NOMO-1 (cell line): ENCODE measurements at regions not wholly inside any gene's neighbourhood (a gene's known extent, or its start where the extent isn't known, plus 50 kb on each side); places are given as distances from the start of the nearest gene placed in this dataset.
A peak's percentile ranks its signal among the peaks of the same experiment; 100 is the strongest.
"Not testable (repeated sequence)": the region's sequence is repeated elsewhere in the genome, so short reads cannot be mapped to it uniquely, and the experiment has no call there.

ENCODE experiments used
- DNase-seq, 2 experiments: peaks; one replicate each; lab custom pipeline; 2025; ENCODE audit not compliant: unreplicated experiment in 2 of 2; lab: John Stamatoyannopoulos, UW

- DNase-seq = not testable (repeated sequence)
Observed at GRCh38 chr4:27075603-27076002, 215.0 kb downstream of the STIM2 start.

DNA sequence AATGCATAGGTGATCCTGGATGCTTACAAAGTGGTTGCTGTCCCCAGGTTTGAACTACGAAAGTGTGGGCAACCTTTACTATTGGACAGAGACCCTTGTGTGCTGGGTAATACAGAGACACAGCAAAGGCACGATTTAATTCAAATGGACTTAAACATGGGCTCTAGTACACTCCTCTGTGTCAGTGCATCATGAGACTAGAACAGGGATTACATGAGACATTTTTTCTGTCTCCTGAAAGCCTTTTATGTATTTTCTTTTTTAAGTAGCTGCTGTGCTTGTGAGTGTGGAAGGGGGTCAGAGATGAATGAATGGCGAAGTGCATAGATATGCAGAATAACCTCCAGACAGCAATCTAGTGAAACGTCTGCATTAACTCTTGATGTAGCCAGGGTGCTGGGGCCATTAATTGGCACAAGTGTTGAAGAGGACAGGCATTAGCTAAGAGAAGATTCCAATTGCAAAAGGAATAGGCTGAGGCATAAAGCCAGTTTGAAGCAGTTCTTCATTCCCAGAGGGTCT, 218.4 kb downstream of the STIM2 start:
- no peak for DNase-seq

DNA sequence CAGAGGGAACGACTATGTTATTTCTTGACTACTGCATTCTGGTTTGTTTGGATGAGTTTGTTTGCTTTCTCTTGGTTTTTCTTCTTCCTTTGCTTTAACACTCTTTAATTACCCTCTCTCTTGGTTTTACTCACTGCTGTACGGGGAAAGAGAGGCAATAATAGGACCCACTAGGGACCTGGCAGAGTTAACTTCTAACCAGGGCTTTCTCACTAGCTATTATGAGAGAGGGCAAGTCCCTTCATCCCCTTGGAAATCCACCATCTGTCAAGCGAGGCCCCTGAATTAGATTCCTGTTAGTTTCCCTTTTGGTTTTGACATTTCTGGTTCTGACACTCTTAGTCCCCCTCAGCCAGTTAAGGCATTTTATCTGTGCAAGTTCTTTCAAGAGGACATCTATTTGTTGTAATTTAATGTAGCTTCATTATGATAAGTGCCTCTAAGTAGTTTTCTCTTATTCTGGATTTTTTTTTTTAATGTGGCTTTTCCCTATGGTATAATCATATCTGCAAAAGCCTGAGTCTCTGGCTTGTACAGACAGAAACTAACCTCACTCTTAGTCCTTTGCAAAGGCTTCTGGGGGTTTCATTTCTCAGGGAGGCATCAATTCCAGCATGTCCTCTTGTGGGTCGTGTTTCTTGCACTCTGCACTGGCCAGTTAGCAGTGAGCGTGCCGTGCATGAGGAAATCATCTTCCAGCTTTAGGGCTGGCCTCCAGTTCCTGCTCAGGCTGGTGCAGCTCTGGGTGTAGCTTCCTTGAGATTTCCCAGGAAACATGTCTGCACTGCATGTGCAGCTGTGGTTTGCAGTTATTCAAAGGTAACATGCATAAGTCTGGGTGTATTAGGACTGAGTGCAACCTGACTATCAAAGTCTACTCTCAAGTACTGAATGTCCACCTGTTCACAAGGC, 221.3 kb downstream of the STIM2 start:
- no peak for DNase-seq

DNA sequence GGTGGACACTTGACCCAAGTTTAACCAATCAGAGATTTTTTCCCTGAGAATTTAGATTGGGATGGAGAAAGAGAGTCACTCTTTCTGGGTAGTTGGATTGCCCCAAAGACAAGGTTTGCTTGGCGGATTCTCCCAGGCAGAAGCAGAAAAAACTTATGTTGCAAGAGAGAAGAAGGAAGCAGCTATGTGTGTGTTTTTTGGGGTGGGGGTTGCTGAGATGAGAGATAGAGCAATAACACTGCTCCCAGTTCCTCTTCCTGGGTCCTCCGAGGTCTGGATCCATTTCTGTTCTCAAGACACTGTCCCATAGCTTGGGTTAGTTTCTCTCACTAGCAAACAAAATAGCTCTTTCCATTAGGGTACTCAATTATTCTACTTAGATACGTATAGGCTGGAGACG, 222.1 kb downstream of the STIM2 start:
- DNase-seq = no peak

- no peak for DNase-seq
Observed at GRCh38 chr4:27084685-27085361, 224.2 kb downstream of the STIM2 start.

GRCh38 chr4:27085396-27085795, 224.8 kb downstream of the STIM2 start:
- no peak for DNase-seq

DNA sequence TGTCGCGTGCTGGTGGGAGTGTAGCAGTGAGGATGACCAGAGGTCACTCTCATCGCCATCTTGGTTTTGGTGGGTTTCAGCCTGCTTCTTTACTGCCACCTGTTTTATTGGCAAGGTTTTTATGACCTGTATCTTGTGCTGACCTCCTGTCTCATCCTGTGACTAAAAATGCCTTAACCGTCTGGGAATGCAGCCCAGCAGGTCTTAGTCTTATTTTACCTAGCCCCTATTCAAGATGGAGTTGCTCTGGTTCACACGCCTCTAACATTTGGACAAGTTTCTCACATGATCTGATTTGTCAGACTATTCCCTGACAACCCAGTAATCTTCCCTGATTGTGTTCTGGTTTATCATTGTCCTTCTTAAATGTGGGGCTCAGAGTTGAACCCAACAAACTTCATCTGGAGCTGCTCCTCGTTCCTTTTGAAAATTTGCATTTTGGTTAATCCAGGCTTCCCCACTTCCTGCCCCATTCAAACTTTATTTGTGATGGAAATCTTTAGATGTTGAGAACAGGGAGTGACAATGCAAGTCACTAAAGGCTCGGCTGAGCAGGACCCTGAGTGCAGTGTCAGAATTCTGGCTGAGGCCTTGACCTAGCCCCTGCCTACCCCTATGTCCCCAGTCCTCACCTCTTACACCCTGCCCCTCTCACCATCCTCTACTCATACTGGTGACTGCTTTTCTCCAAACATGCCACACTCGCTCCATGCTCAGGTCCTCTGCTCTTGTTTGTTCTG, 226.8 kb downstream of the STIM2 start:
- no peak for DNase-seq

GRCh38 chr4:27088491-27088890, 227.8 kb downstream of the STIM2 start:
- DNase-seq = peak in 1 of 2 experiments; percentile 21

- DNase-seq = no peak
Observed at GRCh38 chr4:27089186-27089585, 228.5 kb downstream of the STIM2 start.

GRCh38 chr4:27090406-27090805, 229.8 kb downstream of the STIM2 start:
- DNase-seq = no peak

GRCh38 chr4:27094224-27094623, 233.6 kb downstream of the STIM2 start:
- no peak for DNase-seq

DNA sequence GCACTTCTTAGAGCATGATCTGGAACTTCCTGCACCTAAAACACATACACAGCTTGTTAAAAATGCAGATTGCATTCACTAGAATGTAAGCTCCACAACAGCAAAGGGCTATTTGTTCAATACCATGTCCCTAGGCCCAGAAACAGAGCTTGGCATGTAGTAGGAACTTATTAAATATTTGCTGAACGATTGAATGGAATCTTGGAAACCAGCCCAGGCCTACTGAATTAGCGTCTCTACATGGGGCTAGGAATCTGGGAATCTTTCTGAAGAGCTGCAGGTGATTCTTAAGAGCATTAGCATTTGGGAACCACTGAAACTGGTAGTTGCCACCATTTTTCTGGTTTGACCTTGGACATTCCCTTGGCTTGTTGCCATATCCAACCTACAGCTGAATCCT, 234.1 kb downstream of the STIM2 start:
- no peak for DNase-seq

GRCh38 chr4:27096142-27096824, 235.6 kb downstream of the STIM2 start:
- DNase-seq = no peak

DNA sequence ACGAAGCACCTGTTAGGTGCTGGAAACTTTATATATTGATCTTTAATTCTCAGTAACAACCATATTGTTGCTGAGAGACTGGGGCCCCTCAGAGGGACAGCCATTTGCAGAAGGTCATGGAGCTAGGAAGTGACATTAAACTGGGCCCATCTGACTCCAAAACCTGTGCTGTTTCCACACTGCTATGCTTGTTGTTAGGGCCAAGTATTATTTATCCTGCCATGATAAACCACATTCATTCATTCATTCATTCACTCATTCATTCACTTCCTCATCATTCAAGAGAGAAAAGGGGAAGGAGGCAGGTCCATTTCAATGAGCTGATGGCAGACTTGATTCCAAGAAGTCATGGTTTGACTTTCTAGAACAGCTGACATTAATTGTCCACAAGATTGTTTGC, 237.4 kb downstream of the STIM2 start:
- DNase-seq = no peak

DNA sequence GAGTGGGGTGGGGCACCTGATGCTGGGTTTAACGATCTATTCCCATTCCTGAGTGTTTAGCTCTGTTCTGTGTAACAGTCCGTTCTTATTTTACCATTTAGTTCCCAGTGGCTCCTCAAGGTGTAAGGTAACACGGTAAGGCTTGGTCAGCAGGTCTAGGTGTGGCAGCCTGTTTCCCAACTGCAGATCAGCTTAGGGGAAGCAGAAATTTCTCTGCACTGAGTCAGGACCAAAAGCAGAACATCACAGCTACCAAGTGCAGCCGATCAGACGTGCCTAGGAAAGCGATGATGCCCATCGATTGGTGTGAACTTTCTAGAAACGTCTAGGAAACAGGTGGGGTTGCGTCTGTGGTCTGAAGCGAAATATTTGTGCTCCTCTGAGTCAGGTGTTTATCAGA, 240.1 kb downstream of the STIM2 start:
- no peak for DNase-seq

DNA sequence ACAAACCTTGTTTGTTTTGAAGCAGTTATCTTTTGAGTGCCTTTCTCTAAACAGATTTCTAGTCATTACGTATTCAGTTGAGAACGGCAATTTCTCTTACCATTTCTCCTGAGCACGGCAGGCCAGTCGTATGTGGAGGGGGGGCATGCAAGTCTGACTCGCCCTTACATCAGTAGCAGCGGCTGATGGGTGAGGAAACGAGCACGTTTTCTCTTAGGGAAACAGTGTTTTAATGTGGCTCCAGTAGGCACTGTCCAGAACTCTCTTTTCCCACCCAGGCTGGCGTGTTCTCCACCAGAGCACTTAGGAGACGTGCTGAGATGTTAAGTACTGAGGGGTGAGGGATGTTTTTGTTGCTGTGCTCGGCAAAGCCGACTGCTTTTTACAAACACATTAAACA, 240.5 kb downstream of the STIM2 start:
- no peak for DNase-seq

- DNase-seq = no peak
Observed at GRCh38 chr4:27101561-27101960, 240.9 kb downstream of the STIM2 start.

DNA sequence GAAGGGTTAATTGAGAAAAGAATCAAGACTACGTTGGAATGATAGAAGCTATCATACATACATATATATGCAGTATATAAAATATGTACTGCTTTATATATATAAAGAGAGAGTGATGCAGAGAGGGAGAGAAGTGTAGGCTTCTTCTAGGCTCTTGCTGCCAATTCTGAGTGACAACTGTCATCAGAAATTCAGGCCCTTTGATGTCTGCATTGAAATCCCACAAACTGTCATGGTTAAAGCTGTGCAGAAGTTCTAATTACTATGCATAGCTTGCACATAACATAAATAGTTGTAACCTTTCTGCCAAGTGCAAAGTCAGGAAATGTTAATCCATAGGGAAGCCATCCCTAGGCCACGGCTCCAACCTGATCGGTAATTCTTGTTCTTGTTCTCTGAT, 251.0 kb downstream of the STIM2 start:
- no peak for DNase-seq

DNA sequence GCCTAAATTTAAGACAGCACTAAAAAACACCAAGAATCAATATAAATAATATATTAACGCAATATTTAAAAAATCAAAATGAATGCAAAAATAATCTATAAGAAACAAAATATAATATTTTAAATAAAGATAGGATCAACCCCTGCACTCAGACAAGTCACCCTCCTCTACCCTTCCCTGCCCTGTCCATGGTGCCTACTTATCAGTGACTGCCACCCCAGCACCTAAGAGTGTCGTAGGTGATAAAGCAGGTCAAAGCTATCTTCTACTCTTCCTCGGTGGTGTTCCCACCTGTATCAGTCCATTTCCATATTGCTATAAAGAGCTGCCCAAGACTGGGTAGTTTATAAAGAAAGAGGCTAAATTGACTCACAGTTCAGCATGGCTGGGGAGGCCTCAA, 251.9 kb downstream of the STIM2 start:
- no peak for DNase-seq

DNA sequence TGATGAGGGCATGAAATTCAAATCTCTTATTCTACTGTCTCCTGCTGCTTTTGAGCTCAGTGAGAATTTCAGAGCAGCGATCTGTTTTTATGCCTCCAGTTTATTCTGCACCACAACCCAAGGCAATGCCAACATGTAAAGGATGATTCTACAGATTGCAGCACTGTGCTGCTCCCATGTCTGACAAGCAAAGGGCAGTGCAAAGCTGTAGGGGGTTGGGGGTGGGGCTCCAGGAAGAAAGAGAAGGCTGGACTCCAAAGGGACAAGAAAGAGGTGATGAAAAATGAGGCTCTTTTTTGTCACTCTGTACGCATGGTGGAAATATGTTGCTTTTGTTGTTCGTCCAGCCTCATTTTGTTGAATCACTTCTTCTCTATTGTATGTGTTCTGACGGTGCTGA, 254.6 kb downstream of the STIM2 start:
- no peak for DNase-seq

GRCh38 chr4:27117453-27117852, 256.8 kb downstream of the STIM2 start:
- no peak for DNase-seq
